ENCODE measurements at regions not wholly inside any gene's neighbourhood (a gene's known extent, or its start where the extent isn't known, plus 50 kb on each side); places are given as distances from the start of the nearest gene placed in this dataset.
A peak's percentile ranks its signal among the peaks of the same experiment; 100 is the strongest.

- no peak overlapping the region for H3K27ac Mint-ChIP-seq (ENCODE audit: unreplicated experiment)
- DNase-seq (ENCODE audit: low read depth) (no peak), FAIRE-seq (no peak)
- Histone ChIP-seq H3K79me2 (ENCODE audit: insufficient read depth, low read length) (no peaks in the 10 kb centered on the region), H3K27ac (ENCODE audit: low read depth, low read length) (no peak overlapping the region), H3K9me3 (ENCODE audit: insufficient read depth, low read depth, low read length) (no peaks in the 10 kb centered on the region), H2AFZ (ENCODE audit: low read depth, low read length) (no peak overlapping the region), H3K9ac (ENCODE audit: low read length) (no peak overlapping the region), H3K36me3 (ENCODE audit: insufficient read depth, low read length) (no peaks in the 10 kb centered on the region), H3K4me1 (ENCODE audit: insufficient read depth, low read length) (peaks cover 26% of the 10 kb centered on the region), H4K20me1 (ENCODE audit: insufficient read depth, low read length) (no peaks in the 10 kb centered on the region), H3K27me3 (ENCODE audit: insufficient read depth, low read length) (peaks cover 3% of the 10 kb centered on the region), H3K4me3 (ENCODE audit: insufficient read depth, low read depth, low read length) (no peak overlapping the region), H3K4me2 (ENCODE audit: low read length) (no peak overlapping the region)
- H3K9me3 Mint-ChIP-seq (ENCODE audit: unreplicated experiment) = no peaks in the 10 kb centered on the region
- H3K4me1 Mint-ChIP-seq (ENCODE audit: low read depth, unreplicated experiment) = peaks cover 29% of the 10 kb centered on the region
- H3K36me3 Mint-ChIP-seq (ENCODE audit: low read depth, unreplicated experiment) = no peaks in the 10 kb centered on the region
- no peak for TF ChIP-seq EZH2 (IDR thresholded peaks at IDR 0.05; ENCODE audit: insufficient read depth, low read length)
- no peak for TF ChIP-seq CTCF (IDR thresholded peaks at IDR 0.05; ENCODE audit: insufficient read depth, low read depth, low read length)
- no peak overlapping the region for H3K4me3 Mint-ChIP-seq (ENCODE audit: unreplicated experiment)
- no peaks in the 10 kb centered on the region for H3K27me3 Mint-ChIP-seq (ENCODE audit: low read depth, unreplicated experiment)
Measured at GRCh38 chr6:113640051-113640450, 217.1 kb upstream of the MARCKS start.

GRCh38 chr6:113642001-113642713 is 215.0 kb upstream of the MARCKS start:
- no peak overlapping the region for H3K27ac Mint-ChIP-seq (ENCODE audit: unreplicated experiment)
- no peak overlapping the region for H2AFZ ChIP-seq (ENCODE audit: low read depth, low read length)
- H4K20me1 ChIP-seq (ENCODE audit: insufficient read depth, low read length) = no peaks in the 10 kb centered on the region
- no peaks in the 10 kb centered on the region for H3K79me2 ChIP-seq (ENCODE audit: insufficient read depth, low read length)
- FAIRE-seq (no peak), DNase-seq (ENCODE audit: low read depth) (no peak)
- H3K4me3 Mint-ChIP-seq (ENCODE audit: unreplicated experiment) = no peak overlapping the region
- peaks cover 26% of the 10 kb centered on the region for H3K4me1 ChIP-seq (ENCODE audit: insufficient read depth, low read length)
- no peaks in the 10 kb centered on the region for H3K36me3 ChIP-seq (ENCODE audit: insufficient read depth, low read length)
- no peaks in the 10 kb centered on the region for H3K27me3 Mint-ChIP-seq (ENCODE audit: low read depth, unreplicated experiment)
- no peaks in the 10 kb centered on the region for H3K9me3 ChIP-seq (ENCODE audit: insufficient read depth, low read depth, low read length)
- H3K9ac ChIP-seq (ENCODE audit: low read length) = no peak overlapping the region
- H3K4me2 ChIP-seq (ENCODE audit: low read length) = no peak overlapping the region
- H3K9me3 Mint-ChIP-seq (ENCODE audit: unreplicated experiment) = no peaks in the 10 kb centered on the region
- TF ChIP-seq EZH2 (IDR thresholded peaks at IDR 0.05; ENCODE audit: insufficient read depth, low read length) (no peak), CTCF (IDR thresholded peaks at IDR 0.05; ENCODE audit: insufficient read depth, low read depth, low read length) (no peak)
- no peak overlapping the region for H3K4me3 ChIP-seq (ENCODE audit: insufficient read depth, low read depth, low read length)
- H3K4me1 Mint-ChIP-seq (ENCODE audit: low read depth, unreplicated experiment) = peaks cover 28% of the 10 kb centered on the region
- no peaks in the 10 kb centered on the region for H3K36me3 Mint-ChIP-seq (ENCODE audit: low read depth, unreplicated experiment)
- H3K27me3 ChIP-seq (ENCODE audit: insufficient read depth, low read length) = peaks cover 3% of the 10 kb centered on the region
- H3K27ac ChIP-seq (ENCODE audit: low read depth, low read length) = no peak overlapping the region

- Mint-ChIP-seq H3K9me3 (ENCODE audit: unreplicated experiment) (no peaks in the 10 kb centered on the region), H3K4me3 (ENCODE audit: unreplicated experiment) (no peak overlapping the region), H3K4me1 (ENCODE audit: low read depth, unreplicated experiment) (peaks cover 28% of the 10 kb centered on the region), H3K27me3 (ENCODE audit: low read depth, unreplicated experiment) (no peaks in the 10 kb centered on the region), H3K27ac (ENCODE audit: unreplicated experiment) (peak overlapping the region; percentile 97), H3K36me3 (ENCODE audit: low read depth, unreplicated experiment) (no peaks in the 10 kb centered on the region)
- TF ChIP-seq EZH2 (IDR thresholded peaks at IDR 0.05; ENCODE audit: insufficient read depth, low read length) (no peak), CTCF (IDR thresholded peaks at IDR 0.05; ENCODE audit: insufficient read depth, low read depth, low read length) (no peak)
- Histone ChIP-seq H4K20me1 (ENCODE audit: insufficient read depth, low read length) (no peaks in the 10 kb centered on the region), H3K79me2 (ENCODE audit: insufficient read depth, low read length) (no peaks in the 10 kb centered on the region), H3K36me3 (ENCODE audit: insufficient read depth, low read length) (no peaks in the 10 kb centered on the region), H3K4me2 (ENCODE audit: low read length) (no peak overlapping the region), H3K9me3 (ENCODE audit: insufficient read depth, low read depth, low read length) (no peaks in the 10 kb centered on the region), H3K9ac (ENCODE audit: low read length) (no peak overlapping the region), H3K4me3 (ENCODE audit: insufficient read depth, low read depth, low read length) (no peak overlapping the region), H3K4me1 (ENCODE audit: insufficient read depth, low read length) (peaks cover 26% of the 10 kb centered on the region), H3K27me3 (ENCODE audit: insufficient read depth, low read length) (peaks cover 3% of the 10 kb centered on the region), H3K27ac (ENCODE audit: low read depth, low read length) (no peak overlapping the region), H2AFZ (ENCODE audit: low read depth, low read length) (no peak overlapping the region)
- no peak for FAIRE-seq
- DNase-seq (ENCODE audit: low read depth) = no peak
Measured at GRCh38 chr6:113642714-113643406, 214.3 kb upstream of the MARCKS start.
